ENCODE measurements at regions not wholly inside any gene's neighbourhood (a gene's known extent, or its start where the extent isn't known, plus 50 kb on each side); places are given as distances from the start of the nearest gene placed in this dataset.

- TF ChIP-seq CTCF (IDR thresholded peaks at IDR 0.05; ENCODE audit: insufficient read depth, low read depth, low read length) = no peak
- no peak for TF ChIP-seq EZH2 (IDR thresholded peaks at IDR 0.05; ENCODE audit: insufficient read depth, low read length)
These were observed 769.8 kb downstream of the METTL15 start for GRCh38 chr11:28878025-28878424.
